Suprapubic skin (tissue), 4 donors: ENCODE measurements at regions not wholly inside any gene's neighbourhood (a gene's known extent, or its start where the extent isn't known, plus 50 kb on each side); places are given as distances from the start of the nearest gene placed in this dataset.

Experiments used
- DNase-seq, 2 donors: peaks; one replicate each; pipeline ENCODE4 v3.0.0-alpha.2; 2019; ENCODE audit warnings: low spot score in 2 of 2
- H3K27ac ChIP-seq: fragments of 200-600 bp; sonication (generic); one replicate; pipeline ENCODE4 v1.5.1; 2019
- H3K27me3 ChIP-seq: fragments of 200-600 bp; sonication (generic); one replicate; pipeline ENCODE4 v1.5.1; 2019
- H3K36me3 ChIP-seq: fragments of 200-600 bp; sonication (generic); one replicate; pipeline ENCODE4 v1.5.1; 2019
- H3K4me1 ChIP-seq: fragments of 200-600 bp; sonication (generic); one replicate; pipeline ENCODE4 v1.5.1; 2019
- H3K4me3 ChIP-seq: fragments of 200-600 bp; sonication (generic); one replicate; pipeline ENCODE4 v1.5.1; 2019; ENCODE audit warnings: mild to moderate bottlenecking
- H3K9me3 ChIP-seq: fragments of 200-600 bp; sonication (generic); one replicate; pipeline ENCODE4 v1.5.1; 2019
- EP300 ChIP-seq: sonication (generic); formaldehyde crosslinking; IDR thresholded peaks from one replicate; pipeline ENCODE4 v1.6.1; 2017; ENCODE audit warnings: antibody characterized with exemption
- POLR2A ChIP-seq, 2 donors: fragments of 450-650 bp; IDR thresholded peaks; one replicate each; pipeline ENCODE4 v1.6.1; 2017; ENCODE audit warnings: antibody characterized with exemption in 2 of 2, mild to moderate bottlenecking in 2 of 2, moderate library complexity in 2 of 2
- POLR2AphosphoS5 ChIP-seq, 3 donors: sonication (generic); formaldehyde crosslinking; IDR thresholded peaks; one replicate each; pipeline ENCODE4 v1.6.1; 2017; ENCODE audit warnings: antibody characterized with exemption in 3 of 3
- WGBS: methylation state at CpG from one replicate; pipeline ENCODE4 v1.1.5; 2018; 5-methylcytosine and 5-hydroxymethylcytosine counted together
- TF ChIP-seq, protein P1 (sequence below), 2 donors: fragments of 200-600 bp in 1 of 2; fragments of 450-650 bp in 1 of 2; sonication (generic) in 1 of 2; IDR thresholded peaks; one replicate each; pipeline ENCODE4 v1.5.1; 2016 to 2019; ENCODE audit warnings: antibody characterized with exemption in 2 of 2, mild to moderate bottlenecking in 1 of 2, moderate library complexity in 1 of 2

DNA sequence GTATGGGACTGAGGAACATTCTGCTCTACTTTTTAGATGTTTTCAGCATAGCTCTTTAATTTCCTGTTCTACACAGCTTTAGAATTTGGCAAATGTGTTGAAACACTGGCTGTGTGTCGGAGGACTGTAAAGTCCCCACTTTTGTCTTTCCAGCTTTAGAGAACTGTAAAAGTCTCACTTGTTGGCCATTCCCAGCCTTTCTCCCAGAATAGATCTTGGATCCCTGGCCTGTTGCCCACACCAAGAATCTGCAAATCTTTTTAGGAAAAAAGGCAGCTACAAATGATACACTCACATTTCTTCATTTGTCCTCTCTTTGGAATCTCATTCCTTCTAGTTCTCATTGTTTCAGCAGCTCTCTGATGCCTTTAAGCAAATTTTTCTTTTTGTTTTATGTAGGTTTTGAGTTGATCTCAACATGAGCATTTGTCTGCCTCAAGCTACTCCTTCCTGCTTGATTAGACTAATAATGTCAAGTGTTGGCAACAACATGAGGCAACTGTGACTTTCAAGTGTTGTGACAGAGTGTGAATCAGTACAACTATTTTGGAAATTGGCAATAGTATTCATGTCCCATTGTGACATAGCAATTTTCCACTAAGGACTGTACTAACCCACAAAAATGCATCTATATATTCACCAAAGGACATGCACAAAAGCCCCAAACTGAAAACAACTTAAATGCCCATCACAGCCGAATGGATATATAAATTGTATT, 610.8 kb downstream of the EPHA4 start:
- TF ChIP-seq POLR2AphosphoS5 (IDR thresholded peaks at IDR 0.05) (no peak), EP300 (no peak), POLR2A (IDR thresholded peaks at IDR 0.05) (no peak)
- TF ChIP-seq, protein P1, sequence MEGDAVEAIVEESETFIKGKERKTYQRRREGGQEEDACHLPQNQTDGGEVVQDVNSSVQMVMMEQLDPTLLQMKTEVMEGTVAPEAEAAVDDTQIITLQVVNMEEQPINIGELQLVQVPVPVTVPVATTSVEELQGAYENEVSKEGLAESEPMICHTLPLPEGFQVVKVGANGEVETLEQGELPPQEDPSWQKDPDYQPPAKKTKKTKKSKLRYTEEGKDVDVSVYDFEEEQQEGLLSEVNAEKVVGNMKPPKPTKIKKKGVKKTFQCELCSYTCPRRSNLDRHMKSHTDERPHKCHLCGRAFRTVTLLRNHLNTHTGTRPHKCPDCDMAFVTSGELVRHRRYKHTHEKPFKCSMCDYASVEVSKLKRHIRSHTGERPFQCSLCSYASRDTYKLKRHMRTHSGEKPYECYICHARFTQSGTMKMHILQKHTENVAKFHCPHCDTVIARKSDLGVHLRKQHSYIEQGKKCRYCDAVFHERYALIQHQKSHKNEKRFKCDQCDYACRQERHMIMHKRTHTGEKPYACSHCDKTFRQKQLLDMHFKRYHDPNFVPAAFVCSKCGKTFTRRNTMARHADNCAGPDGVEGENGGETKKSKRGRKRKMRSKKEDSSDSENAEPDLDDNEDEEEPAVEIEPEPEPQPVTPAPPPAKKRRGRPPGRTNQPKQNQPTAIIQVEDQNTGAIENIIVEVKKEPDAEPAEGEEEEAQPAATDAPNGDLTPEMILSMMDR (IDR thresholded peaks at IDR 0.05): no peak
- Histone ChIP-seq H3K27me3 (no peaks in the 10 kb centered on the region), H3K27ac (no peak overlapping the region), H3K4me1 (peaks cover 7% of the 10 kb centered on the region), H3K4me3 (no peak overlapping the region), H3K36me3 (no peaks in the 10 kb centered on the region), H3K9me3 (no peaks in the 10 kb centered on the region)
- WGBS: 82% methylated on average over 2 of the region's 2 CpGs
- no peak for DNase-seq

DNA sequence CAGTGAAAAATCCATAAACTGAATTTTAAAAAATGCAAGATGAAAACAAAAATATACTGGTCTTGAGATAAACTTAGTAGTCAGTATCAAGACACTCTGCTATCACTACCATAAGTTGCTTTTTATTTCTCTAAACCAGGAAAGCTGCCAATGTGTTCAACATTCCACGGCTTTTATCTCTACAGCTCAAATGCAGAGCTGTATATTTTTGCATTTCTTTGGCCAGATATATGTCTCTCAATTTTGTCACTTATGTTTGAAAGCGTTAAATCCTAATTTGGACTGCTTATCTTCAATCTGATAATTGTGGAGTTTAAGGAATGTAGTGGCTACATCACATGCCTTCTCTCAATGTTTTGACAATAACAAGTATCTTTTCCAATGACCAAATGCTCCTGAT, 609.5 kb downstream of the EPHA4 start:
- Histone ChIP-seq H3K4me3 (no peak overlapping the region), H3K27ac (no peak overlapping the region), H3K4me1 (peaks cover 7% of the 10 kb centered on the region), H3K27me3 (no peaks in the 10 kb centered on the region), H3K36me3 (no peaks in the 10 kb centered on the region), H3K9me3 (no peaks in the 10 kb centered on the region)
- WGBS: 58% methylated on average over 2 of the region's 2 CpGs
- TF ChIP-seq, protein P1 (IDR thresholded peaks at IDR 0.05): no peak
- TF ChIP-seq POLR2AphosphoS5 (IDR thresholded peaks at IDR 0.05): no peak
- no peak for TF ChIP-seq POLR2A (IDR thresholded peaks at IDR 0.05)
- TF ChIP-seq EP300: no peak
- DNase-seq: no peak

DNA sequence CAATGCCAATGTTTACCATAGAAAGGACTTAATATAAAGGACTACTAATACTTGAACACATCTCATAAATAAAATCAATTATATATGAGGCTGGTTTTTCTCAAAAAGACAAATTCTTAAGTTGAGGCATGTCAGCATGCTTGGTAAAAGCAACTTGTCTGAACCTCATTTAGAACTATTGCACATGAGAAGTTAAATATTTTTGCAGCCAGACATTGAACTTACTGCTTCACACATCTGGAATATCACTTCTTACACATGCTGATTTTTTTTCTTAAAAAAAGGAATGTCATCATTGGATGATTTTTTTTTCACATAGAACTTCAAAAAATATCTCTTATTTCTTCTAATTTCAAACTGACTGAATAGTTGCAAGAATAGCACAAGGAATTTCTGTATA, 609.0 kb downstream of the EPHA4 start:
- DNase-seq: no peak
- no peaks in the 10 kb centered on the region for H3K27me3 ChIP-seq
- H3K27ac ChIP-seq: no peak overlapping the region
- TF ChIP-seq POLR2AphosphoS5 (IDR thresholded peaks at IDR 0.05) (no peak), POLR2A (IDR thresholded peaks at IDR 0.05) (no peak), EP300 (no peak)
- TF ChIP-seq, protein P1 (IDR thresholded peaks at IDR 0.05): no peak
- no peaks in the 10 kb centered on the region for H3K9me3 ChIP-seq
- no peaks in the 10 kb centered on the region for H3K36me3 ChIP-seq
- peaks cover 7% of the 10 kb centered on the region for H3K4me1 ChIP-seq
- no peak overlapping the region for H3K4me3 ChIP-seq

DNA sequence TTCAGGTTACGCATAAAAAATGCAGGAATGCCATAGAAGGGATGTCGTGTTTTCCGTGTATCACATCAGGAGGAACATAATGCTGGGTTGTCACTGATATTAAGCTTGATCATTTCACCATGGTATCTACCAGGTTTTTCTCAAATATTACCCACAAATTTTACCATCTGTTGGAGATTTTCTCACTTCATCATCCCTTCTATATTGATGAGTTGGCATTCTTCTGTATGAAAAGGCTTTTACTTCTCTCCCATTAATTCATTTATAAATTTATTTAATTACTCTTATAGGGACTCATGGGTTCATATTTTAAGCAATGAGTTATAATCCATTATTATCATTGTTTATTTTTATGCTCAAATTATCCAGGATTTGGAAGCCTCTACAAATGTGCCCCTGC, 608.2 kb downstream of the EPHA4 start:
- DNase-seq: no peak
- H3K9me3 ChIP-seq: no peaks in the 10 kb centered on the region
- peaks cover 7% of the 10 kb centered on the region for H3K4me1 ChIP-seq
- TF ChIP-seq POLR2AphosphoS5 (IDR thresholded peaks at IDR 0.05): no peak
- no peak for TF ChIP-seq EP300
- TF ChIP-seq, protein P1 (IDR thresholded peaks at IDR 0.05): no peak
- TF ChIP-seq POLR2A (IDR thresholded peaks at IDR 0.05): no peak
- H3K27ac ChIP-seq: no peak overlapping the region
- no peaks in the 10 kb centered on the region for H3K27me3 ChIP-seq
- H3K4me3 ChIP-seq: no peak overlapping the region
- H3K36me3 ChIP-seq: no peaks in the 10 kb centered on the region
- 94% methylated on average over 3 of the region's 3 CpGs for WGBS

DNA sequence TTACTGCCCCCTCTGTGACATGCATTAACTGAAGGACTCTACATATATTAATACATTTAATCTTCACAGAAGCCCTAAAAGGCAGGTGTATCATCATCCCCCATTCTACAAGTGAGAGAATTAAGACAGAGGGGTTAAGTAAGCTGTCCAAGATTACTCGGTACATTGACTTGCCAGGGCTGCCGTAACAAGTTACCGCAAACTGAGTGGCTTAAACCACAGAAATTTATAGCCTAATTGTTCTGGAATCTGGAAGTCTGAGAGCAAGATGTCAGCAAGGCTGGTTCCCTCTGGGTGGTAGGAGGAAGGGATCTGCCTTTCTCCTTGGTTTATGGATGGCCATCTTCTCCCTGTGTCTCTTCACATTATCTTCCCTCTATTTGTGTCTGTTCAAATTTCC, 605.5 kb downstream of the EPHA4 start:
- Histone ChIP-seq H3K36me3 (no peaks in the 10 kb centered on the region), H3K9me3 (no peaks in the 10 kb centered on the region), H3K27me3 (no peaks in the 10 kb centered on the region), H3K4me3 (no peak overlapping the region), H3K27ac (no peak overlapping the region), H3K4me1 (no peaks in the 10 kb centered on the region)
- DNase-seq: no peak
- TF ChIP-seq EP300: no peak
- 51% methylated on average over 3 of the region's 3 CpGs for WGBS

DNA sequence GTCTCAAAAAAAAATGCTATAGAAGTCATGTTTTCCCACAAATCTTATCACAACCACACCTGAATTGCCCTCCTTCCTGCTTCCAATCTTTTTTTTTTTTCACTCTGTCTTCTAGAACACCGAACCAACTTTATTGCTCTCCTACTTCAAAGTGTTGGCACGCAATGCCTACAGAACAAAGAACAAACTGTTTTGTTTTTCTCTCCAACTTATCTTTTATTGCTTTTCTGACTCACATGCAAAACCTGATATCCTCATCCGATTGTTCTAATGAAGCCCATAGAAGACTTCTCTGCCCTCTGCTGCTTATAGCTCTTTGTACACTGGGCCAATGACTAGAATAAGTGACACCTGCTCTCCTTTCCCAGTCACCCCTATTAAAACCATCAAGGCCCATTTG, 602.8 kb downstream of the EPHA4 start:
- H3K36me3 ChIP-seq: no peaks in the 10 kb centered on the region
- no peak overlapping the region for H3K4me3 ChIP-seq
- H3K27me3 ChIP-seq: no peaks in the 10 kb centered on the region
- no peak for DNase-seq
- H3K9me3 ChIP-seq: no peaks in the 10 kb centered on the region
- H3K4me1 ChIP-seq: no peaks in the 10 kb centered on the region
- WGBS: 70% methylated on average over 3 of the region's 3 CpGs
- no peak overlapping the region for H3K27ac ChIP-seq
- TF ChIP-seq EP300: no peak
- no peak for TF ChIP-seq POLR2A (IDR thresholded peaks at IDR 0.05)
- TF ChIP-seq POLR2AphosphoS5 (IDR thresholded peaks at IDR 0.05): no peak
- TF ChIP-seq, protein P1 (IDR thresholded peaks at IDR 0.05): no peak
